Skeletal muscle tissue (tissue), 3 donors: ENCODE measurements at regions not wholly inside any gene's neighbourhood (a gene's known extent, or its start where the extent isn't known, plus 50 kb on each side); places are given as distances from the start of the nearest gene placed in this dataset.

Source experiments
- H3K27ac ChIP-seq: one replicate; pipeline ENCODE4 v1.7.0; 2013; ENCODE audit warnings: mild to moderate bottlenecking, low read depth, low read length, inconsistent platforms
- H3K27me3 ChIP-seq, 3 donors: one replicate each; pipeline ENCODE4 v1.7.0; 2013; ENCODE audit warnings: low read length in 3 of 3; ENCODE audit not compliant: control insufficient read depth in 3 of 3, insufficient read depth in 3 of 3
- H3K36me3 ChIP-seq, 3 donors: one replicate each; pipeline ENCODE4 v1.7.0; 2013; ENCODE audit warnings: low read length in 3 of 3; ENCODE audit not compliant: control insufficient read depth in 3 of 3, insufficient read depth in 3 of 3
- H3K4me1 ChIP-seq, 3 donors: one replicate each; pipeline ENCODE4 v1.7.0; 2013; ENCODE audit warnings: low read length in 3 of 3, mild to moderate bottlenecking in 3 of 3; ENCODE audit not compliant: control insufficient read depth in 3 of 3, insufficient read depth in 3 of 3
- H3K4me3 ChIP-seq, 3 donors: one replicate each; pipeline ENCODE4 v1.7.0; 2013; ENCODE audit warnings: low read length in 3 of 3
- H3K9ac ChIP-seq, 3 donors: one replicate each; pipeline ENCODE4 v1.7.0; 2013; ENCODE audit warnings: low read length in 3 of 3, mild to moderate bottlenecking in 3 of 3, moderate library complexity in 2 of 3, low read depth in 1 of 3
- H3K9me3 ChIP-seq, 3 donors: one replicate each; pipeline ENCODE4 v1.7.0; 2013; ENCODE audit warnings: low read length in 3 of 3; ENCODE audit not compliant: control insufficient read depth in 3 of 3
- donor health status: Osteomylitis.

- H3K27ac ChIP-seq: no peak overlapping the region
- H3K4me3 ChIP-seq: no peak overlapping the region
- no peaks in the 10 kb centered on the region for H3K27me3 ChIP-seq
- no peak overlapping the region for H3K9ac ChIP-seq
- no peaks in the 10 kb centered on the region for H3K36me3 ChIP-seq
- no peaks in the 10 kb centered on the region for H3K9me3 ChIP-seq
- no peaks in the 10 kb centered on the region for H3K4me1 ChIP-seq
Observed at GRCh38 chr14:87014856-87015255, 978.1 kb downstream of the GALC start.

GRCh38 chr14:87013583-87013982 lies 979.4 kb downstream of the GALC start:
- Histone ChIP-seq H3K27me3 (no peaks in the 10 kb centered on the region), H3K36me3 (no peaks in the 10 kb centered on the region), H3K9ac (no peak overlapping the region), H3K27ac (no peak overlapping the region), H3K9me3 (no peaks in the 10 kb centered on the region), H3K4me3 (no peak overlapping the region), H3K4me1 (no peaks in the 10 kb centered on the region)

GRCh38 chr14:87008965-87009364 lies 984.0 kb downstream of the GALC start:
- H3K9me3 ChIP-seq: no peaks in the 10 kb centered on the region
- H3K36me3 ChIP-seq: no peaks in the 10 kb centered on the region
- no peak overlapping the region for H3K27ac ChIP-seq
- no peaks in the 10 kb centered on the region for H3K4me1 ChIP-seq
- H3K27me3 ChIP-seq: no peaks in the 10 kb centered on the region
- no peak overlapping the region for H3K9ac ChIP-seq
- no peak overlapping the region for H3K4me3 ChIP-seq

GRCh38 chr14:87005280-87005679 lies 987.7 kb downstream of the GALC start:
- no peaks in the 10 kb centered on the region for H3K9me3 ChIP-seq
- H3K9ac ChIP-seq: no peak overlapping the region
- H3K27ac ChIP-seq: no peak overlapping the region
- H3K4me3 ChIP-seq: no peak overlapping the region
- no peaks in the 10 kb centered on the region for H3K36me3 ChIP-seq
- no peaks in the 10 kb centered on the region for H3K4me1 ChIP-seq
- no peaks in the 10 kb centered on the region for H3K27me3 ChIP-seq

DNA sequence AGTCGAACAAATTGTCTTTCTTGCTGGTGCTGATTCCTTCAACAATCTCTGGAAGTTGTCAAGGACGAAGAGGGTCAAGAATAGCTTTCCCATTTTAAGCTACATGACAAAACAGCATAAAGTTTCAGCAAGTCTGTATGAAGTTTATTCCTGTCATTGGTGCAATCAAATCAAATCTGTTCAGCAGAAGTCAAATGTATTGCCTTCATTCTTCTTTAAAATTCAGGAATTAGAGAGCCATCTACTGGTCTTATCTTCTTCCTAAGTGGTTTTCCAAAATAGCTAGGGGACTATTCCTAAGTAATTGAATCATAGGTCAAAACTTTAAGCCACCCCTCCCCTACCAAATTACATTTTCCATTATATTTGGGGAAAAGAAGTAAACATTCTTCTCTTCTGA lies 990.2 kb downstream of the GALC start:
- Histone ChIP-seq H3K27ac (no peak overlapping the region), H3K36me3 (no peaks in the 10 kb centered on the region), H3K9me3 (no peaks in the 10 kb centered on the region), H3K4me1 (no peaks in the 10 kb centered on the region), H3K9ac (no peak overlapping the region), H3K4me3 (no peak overlapping the region), H3K27me3 (no peaks in the 10 kb centered on the region)

- no peak overlapping the region for H3K4me3 ChIP-seq
- no peaks in the 10 kb centered on the region for H3K9me3 ChIP-seq
- H3K27ac ChIP-seq: no peak overlapping the region
- no peaks in the 10 kb centered on the region for H3K36me3 ChIP-seq
- H3K4me1 ChIP-seq: no peaks in the 10 kb centered on the region
- H3K27me3 ChIP-seq: no peaks in the 10 kb centered on the region
- H3K9ac ChIP-seq: no peak overlapping the region
Observed at GRCh38 chr14:87001333-87001732, 991.6 kb downstream of the GALC start.

GRCh38 chr14:87000081-87000480 lies 992.9 kb downstream of the GALC start:
- H3K4me1 ChIP-seq: no peaks in the 10 kb centered on the region
- H3K27ac ChIP-seq: no peak overlapping the region
- no peaks in the 10 kb centered on the region for H3K27me3 ChIP-seq

DNA sequence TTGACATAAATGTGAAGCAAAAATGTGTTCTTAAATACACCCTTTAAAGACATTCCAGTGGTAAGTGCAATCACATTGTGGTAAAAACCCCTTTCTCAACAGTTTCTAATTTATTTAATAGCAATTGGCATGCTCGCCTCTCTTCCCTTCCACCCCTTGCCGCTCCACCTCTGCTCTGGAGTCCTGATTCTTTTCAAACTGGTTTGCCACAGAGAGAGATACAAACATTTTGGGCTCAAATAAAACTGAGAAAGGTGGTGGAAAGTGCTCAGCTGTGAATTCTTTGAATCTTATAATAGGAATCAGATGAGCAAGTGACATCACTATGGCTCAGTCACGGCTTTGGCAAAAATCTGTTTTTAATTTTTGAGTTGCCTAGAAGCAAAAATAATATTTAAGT lies 993.9 kb downstream of the GALC start:
- H3K27ac ChIP-seq: no peak overlapping the region
- no peak overlapping the region for H3K9ac ChIP-seq
- H3K27me3 ChIP-seq: no peaks in the 10 kb centered on the region
- H3K4me1 ChIP-seq: no peaks in the 10 kb centered on the region
- H3K9me3 ChIP-seq: no peaks in the 10 kb centered on the region
- H3K4me3 ChIP-seq: no peak overlapping the region
- H3K36me3 ChIP-seq: no peaks in the 10 kb centered on the region

More at GRCh38 chr14:87000081-87000480, 992.9 kb downstream of the GALC start:
- no peak overlapping the region for H3K9ac ChIP-seq
- H3K36me3 ChIP-seq: no peaks in the 10 kb centered on the region
- H3K9me3 ChIP-seq: no peaks in the 10 kb centered on the region
- no peak overlapping the region for H3K4me3 ChIP-seq

DNA sequence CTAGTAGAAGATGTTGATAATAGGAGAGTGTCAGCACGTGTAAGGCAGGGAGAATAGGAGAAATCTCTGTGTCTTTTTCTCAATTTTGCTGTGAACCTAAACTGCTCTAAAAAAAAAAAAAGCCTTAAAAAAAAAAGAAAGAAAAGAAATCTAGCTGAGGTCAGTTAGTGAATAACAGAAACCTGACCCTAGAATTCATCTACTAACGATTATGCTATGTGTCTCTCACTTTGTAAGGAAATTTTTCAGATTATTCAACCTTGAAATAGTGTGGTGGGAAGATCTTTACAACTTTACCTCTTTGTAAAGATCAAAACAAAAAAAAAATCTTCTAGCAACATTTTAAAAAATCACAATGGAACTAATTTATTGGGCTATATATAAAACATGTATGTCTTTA lies 995.7 kb downstream of the GALC start:
- Histone ChIP-seq H3K27ac (no peak overlapping the region), H3K27me3 (no peaks in the 10 kb centered on the region), H3K9me3 (no peaks in the 10 kb centered on the region), H3K9ac (no peak overlapping the region), H3K4me1 (no peaks in the 10 kb centered on the region), H3K36me3 (no peaks in the 10 kb centered on the region), H3K4me3 (no peak overlapping the region)

DNA sequence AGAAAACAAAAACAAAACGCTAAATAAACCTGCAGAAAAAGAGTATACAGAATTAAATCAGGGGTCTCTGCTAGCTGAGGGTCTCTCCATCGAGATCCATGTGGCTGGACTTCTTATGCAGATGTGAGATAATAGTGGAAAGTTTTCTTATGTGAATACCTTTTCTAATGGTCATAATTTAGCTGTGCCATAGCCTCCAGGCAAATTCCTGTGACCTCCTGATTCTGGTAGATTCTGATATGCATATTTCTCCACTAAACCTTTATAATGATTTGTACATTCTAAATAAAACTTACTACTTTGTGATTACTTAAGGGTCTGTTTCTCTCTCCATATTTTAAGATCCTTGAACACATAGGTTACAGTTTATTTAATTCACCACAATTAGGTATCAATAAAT lies 1002.6 kb downstream of the GALC start:
- H3K27me3 ChIP-seq: no peaks in the 10 kb centered on the region
- H3K4me3 ChIP-seq: no peak overlapping the region
- H3K9me3 ChIP-seq: no peaks in the 10 kb centered on the region
- no peak overlapping the region for H3K9ac ChIP-seq
- H3K27ac ChIP-seq: no peak overlapping the region
- no peaks in the 10 kb centered on the region for H3K4me1 ChIP-seq
- no peaks in the 10 kb centered on the region for H3K36me3 ChIP-seq

- Histone ChIP-seq H3K9me3 (no peaks in the 10 kb centered on the region), H3K4me3 (no peak overlapping the region), H3K27me3 (no peaks in the 10 kb centered on the region), H3K36me3 (no peaks in the 10 kb centered on the region), H3K4me1 (no peaks in the 10 kb centered on the region), H3K27ac (no peak overlapping the region), H3K9ac (no peak overlapping the region)
Observed at GRCh38 chr14:86989285-86989684, 1003.7 kb downstream of the GALC start.
